EH (cell line): ENCODE measurements at regions not wholly inside any gene's neighbourhood (a gene's known extent, or its start where the extent isn't known, plus 50 kb on each side); places are given as distances from the start of the nearest gene placed in this dataset.

Experiments
- DNase-seq: peaks from one replicate; pipeline ENCODE4 v3.0.0-alpha.2; 2015; ENCODE audit warnings: low read depth

DNA sequence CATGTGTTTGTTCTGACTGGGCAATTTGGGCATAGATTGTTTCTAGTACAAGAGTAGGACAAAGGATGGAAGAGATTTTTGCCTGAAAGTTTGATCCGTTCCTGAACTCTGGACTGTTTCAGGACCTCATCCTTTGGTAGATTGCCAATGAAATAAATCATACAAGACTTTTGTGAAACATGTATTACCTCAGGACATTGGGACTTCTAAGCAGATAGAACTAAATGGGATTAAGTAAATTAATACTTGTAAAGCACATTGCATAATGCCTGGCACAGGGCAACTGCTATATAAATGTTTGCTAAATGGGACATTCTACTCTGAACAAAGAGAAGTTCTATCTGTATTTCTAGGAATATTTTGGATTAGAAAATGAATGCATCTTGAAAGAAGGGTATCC, 164.8 kb upstream of the RPS6KA3 start:
- DNase-seq: no peak

DNA sequence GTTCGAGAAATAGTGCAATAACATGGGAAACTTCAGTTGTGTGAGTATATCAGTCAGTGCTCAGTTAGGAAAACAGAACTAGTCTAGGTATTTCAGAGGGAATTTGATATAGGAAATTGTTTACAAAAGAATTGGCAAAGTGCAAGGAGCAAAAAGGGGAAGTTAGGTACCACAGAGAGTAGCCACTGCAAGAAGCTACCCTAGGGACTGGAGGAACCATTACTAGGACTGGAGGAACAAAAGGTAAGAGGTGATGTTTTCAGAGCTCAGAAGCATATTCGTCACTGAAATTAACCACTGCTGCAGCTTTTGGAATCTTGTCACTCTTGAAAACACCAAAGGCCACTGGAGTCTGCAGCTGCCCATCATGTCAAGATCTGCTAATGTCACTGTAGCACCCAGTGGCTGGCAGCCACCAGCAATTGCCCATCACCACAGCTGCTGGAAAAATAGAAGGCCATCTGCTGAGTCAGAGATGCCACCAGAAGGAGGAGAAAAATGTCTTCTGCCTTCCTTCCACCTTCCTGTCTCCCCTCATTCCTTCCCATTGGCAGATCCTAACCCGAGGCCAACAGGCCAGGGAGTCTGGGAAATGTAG, 160.6 kb upstream of the RPS6KA3 start:
- no peak for DNase-seq

DNA sequence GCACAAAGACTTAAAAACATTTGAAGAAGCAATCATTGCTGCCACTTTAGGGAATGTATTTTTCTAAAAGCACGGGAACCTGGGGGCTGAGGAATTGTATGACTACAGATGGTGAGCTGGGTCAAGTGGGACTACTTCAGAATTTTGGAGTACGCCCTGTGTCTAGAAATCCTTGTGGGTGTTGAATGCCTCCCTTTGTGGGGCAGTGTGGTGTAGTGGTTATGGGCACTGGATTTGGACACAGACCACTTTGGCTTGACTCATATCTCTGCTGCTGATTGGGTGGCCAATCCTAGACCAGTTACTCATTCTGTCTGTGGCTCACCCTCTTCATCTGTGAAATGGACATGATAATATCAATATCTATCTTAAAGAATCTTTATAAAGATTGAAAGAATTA, 155.0 kb upstream of the RPS6KA3 start:
- DNase-seq: no peak

DNA sequence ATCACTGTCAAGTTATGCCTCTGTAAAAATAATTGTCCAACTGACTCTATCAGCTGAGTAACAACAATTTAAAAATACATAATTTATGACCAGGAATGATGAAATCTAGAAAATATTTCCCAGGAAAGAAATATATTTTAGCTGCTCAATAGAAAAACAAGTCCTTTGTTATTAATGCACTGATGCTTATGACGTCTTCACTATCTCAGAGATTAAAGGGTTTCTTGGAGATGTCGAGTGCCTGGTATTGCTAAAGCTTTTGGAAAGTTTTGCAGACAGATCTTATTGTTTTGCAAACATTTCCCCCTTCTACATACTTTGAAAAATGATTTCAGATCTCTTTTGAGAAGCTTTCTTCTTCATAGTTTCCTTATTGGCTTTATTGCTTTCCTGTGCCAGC, 154.6 kb upstream of the RPS6KA3 start:
- DNase-seq: no peak

DNA sequence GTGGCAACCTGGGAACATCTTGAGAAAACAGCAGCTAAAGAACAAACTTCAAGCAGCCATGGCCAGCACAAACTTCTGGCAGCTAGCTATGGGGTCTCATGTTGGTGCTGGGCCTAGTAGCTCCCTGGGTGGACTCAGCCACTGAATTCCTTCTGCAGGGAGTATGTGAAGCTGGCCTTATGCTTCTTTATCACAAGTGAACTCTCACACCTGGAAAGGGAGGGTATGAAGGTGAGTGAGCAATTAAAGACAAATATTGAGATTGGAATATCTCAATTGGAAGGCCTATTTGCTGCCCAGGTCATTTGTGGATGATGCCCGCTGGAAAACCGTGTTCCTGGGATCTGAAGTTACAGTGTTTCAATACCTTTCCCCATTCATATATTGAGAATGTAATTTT, 153.3 kb upstream of the RPS6KA3 start:
- no peak for DNase-seq

DNA sequence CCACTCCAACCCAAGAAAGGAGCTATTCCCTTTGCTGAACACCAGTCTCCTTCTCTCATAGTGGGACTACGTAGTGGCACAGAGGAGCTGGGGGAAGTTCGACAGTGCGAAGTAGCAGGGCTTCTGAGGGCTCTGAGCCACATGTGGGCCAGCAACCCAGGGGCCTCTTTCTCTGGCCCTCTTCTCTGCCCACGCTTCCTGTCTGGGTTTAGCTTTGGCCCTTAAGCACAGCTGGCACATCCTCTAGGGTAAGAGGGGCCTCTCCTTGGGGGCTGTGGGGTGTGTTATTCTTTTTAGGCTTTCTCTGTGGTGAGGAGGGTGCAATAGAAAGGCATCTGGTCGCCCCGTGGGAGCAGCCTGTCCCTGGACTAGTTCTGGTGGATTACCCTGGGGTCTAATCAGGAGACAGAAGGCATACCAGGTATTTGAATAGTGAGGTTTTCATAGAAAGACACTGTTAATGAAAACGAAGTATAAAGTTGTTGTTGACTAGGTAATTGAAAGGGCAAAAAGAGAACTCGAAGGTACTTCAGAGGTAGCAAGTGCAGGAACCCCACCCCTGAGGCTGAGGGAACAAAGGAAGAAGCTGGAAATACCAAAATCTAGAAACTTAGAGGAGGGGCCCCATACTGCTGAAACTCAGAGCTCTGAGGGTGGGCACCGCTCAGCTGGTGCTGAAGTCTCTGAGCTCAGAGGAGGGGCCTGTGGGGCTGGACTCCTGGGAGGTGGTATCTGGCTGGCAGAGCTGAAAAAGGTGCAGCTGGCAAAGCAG, 151.9 kb upstream of the RPS6KA3 start:
- no peak for DNase-seq

DNA sequence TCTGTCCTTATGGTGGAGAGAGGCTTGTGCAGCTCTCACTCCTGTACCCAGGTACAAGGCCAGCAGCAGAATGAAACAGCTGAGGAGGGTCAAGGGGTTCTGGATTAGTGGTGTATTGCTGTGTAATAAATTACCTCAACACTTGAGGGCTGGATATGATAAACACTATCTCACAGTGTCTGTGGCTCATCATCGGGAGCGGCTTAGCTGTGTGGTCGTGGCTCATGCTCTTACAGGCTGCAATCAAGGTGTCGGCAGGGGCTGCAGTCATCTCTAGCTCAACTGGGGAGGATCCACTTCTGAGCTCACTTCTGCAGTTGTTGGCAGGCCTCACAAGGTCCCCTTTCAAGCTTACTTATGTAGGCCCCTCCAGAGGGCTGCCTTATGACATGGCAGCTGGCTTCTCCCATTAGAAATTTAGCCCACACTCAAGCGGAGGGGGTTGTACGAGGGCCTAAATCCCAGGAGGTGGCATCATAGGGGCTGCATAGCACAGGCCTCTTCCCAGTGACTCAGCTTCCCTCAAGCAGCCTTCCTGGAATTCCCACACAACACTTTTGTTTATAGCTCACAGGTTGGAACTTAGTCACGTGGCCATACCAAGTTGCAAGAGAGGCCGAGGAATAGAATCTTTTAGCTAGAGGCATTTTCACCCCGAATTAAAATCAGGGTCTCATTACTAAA, 148.2 kb upstream of the RPS6KA3 start:
- DNase-seq: peak; percentile 3

DNA sequence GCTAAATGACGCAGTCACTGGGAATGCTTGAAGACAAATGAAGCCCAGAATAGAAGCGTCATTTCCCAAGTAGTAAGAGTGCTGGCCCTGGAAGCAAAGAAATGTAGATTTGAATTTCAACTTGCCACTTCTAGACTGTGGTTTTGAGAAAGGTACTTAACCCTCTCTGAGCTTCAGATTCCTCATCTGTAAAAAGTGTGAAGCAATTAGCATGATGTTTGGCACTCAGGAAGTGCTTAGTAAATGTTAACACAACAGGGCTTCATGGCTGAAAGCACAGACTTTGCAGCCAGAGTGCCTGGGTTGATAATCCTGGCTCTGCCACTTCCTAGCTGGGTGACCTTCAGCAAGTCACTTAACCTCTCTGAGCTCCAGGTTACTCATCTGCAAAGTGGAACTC, 147.4 kb upstream of the RPS6KA3 start:
- no peak for DNase-seq

DNA sequence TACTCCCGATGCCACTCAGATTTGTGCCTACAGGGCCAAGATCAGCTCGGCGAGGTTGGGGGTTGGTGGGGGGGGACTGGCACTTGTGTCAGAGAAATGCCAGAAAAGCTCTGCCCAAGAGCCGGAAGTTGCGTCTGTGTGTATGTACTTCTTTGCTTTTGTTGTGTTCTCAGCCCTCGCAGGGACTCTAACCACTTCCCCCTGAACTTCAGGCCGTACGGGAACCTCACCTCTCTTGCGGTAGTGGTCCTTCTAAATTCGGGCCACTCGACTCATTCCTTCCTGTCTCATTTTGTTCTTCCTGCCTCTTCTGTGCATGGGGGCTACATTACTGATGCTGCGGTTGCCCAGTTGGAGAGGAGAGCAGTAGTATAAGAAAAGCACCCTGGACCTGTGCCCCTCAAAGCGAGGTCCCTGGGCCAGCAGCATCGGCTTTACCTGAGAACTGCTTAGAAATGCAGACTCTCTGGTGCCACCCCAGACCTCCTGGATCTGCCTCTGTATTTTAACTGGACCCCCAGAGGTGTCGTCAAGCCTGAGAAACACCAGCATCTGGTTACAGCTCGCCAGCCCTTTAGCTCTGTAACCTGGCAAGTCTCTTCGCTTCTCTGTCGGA, 146.3 kb upstream of the RPS6KA3 start:
- no peak for DNase-seq

DNA sequence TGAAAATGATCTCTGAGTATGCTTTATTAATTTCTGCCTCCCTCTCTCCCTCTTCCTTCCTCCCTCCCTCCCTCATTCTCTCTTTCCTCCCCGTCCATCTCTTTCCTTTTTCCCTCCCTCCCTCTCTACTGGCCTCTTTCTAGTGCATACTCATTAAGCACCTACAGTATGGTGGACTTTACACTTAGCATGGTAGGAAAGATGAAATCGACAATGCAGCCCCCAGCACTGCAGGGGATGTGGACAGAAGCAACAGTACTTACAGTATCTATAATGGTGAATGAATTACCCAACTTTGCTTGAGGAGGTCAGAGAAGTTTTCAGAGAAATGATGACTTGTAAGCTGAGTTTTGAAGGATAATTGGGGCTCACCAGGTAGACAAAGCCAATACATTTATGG, 143.8 kb upstream of the RPS6KA3 start:
- DNase-seq: no peak

DNA sequence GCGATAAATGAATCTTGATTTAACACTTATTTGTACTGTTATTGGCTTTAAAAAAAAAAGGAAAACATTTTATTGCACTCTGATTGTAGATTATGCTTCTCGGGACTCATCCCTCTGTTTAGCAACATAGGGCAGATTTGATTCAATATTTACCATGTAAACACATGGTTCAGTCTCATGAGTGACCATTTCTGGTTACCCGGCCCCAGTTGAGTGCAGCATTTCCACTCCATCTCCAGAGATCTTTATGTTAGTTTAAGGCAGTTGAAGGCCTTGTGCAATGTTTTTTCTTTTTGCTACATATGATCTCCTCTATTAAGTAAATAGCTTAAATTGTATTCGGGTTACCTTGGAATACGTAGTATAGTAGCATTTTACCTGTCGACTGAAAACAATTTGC, 143.3 kb upstream of the RPS6KA3 start:
- DNase-seq: no peak

DNA sequence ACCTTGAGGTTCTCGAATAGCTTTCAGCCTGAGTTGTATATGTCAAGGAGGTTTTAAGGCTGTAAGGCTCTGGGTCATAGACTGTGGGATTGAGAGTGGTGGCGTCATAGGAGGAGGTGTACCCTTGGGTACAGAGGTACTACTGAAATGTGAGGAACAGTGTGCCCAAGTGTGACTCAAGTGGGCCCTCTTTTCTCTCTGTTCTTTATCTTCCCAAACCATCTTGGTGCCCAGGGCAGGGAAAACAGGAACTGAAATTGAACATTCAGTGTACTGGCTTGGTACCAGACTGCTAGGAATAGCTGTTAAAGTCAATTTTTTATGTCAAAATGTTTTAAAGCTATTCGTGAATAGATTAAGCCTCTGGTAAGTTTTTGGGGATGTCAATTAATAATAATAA, 136.2 kb upstream of the RPS6KA3 start:
- no peak for DNase-seq

DNA sequence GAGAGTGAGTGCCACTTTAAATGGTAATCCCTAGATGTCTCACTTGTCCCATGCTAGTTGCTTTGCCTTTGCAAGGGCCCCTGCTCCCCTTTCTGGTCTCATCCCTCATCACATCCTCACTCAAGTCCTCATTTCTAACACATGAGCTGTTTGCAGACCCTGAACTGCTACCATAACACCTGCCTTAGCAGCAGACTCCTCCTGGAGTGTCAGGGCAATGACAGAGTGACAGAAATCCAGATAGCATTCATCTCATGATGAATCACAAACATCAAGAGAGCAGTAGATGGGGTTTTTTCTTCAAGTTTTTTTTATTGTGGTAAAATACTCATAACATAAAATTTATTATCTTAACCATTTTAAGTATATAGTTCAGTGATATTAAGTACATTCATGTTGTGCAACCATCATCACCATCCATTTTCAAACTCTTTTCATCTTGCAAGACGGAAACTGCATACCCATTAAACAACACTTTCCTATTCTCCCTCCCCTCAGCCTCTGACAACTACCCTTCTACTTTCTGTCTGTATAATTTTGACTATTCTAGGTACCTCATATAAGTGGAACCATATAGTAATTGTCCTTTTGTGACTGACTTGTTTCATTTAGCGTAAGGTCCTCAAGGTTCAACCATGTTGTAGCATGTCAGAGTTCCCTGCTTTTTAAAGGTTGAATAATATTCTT, 133.2 kb upstream of the RPS6KA3 start:
- no peak for DNase-seq

DNA sequence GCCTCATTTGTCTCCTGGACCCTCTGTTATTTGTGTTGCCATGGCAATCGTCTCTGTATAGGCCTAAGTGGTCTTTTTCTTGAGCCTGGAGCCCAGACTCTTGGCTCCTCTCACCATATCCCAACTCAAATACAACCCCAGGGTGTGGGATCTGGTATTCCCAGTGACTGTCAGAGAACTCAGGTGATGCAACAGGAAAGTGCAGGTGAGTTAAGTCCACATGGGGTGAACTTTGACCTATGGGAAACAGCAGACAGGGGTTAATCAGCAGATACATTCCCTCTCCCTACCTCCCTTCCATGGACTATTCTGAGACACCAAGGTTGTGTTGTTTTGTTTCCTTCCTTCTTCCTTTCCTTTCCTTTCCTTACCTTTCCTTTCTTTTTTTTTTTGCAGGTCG, 130.9 kb upstream of the RPS6KA3 start:
- no peak for DNase-seq

DNA sequence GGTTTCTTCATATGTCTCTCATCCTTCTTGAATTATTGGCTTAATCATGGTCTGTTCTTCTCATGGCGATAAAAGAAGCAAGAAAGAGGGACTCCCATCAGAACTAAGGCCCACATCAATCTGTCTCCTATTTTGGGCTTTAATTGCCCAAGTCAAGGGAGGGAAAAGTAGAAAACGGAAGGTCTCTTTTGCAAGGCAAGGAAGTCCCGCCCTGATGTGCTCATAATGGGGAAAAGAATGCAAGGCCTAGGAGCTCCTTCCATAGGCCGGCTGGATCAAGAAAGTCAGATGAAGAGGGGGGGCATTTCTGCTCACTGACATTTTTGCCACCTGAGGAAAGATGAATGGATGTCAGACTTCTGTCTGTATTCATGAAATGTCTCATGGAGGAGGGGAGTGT, 127.7 kb upstream of the RPS6KA3 start:
- no peak for DNase-seq

DNA sequence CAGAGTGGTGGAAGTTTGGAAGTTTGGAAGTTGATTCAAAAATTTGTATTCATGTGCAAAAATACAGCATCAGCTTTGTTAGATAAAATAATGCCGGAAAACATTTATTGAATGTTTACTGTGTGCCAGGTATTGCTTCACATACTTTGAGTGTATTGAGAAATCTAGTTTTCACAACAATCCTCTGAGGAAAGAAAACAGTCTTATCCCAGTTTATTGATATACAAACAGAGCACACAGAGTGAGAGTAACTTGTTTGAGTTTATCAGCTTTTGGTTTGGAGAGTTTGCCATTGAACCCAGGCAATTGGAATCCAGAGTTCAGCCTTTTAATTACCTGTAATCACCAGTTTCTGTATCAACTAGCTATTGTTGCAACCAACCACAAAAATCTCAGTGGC, 127.2 kb upstream of the RPS6KA3 start:
- DNase-seq: no peak

DNA sequence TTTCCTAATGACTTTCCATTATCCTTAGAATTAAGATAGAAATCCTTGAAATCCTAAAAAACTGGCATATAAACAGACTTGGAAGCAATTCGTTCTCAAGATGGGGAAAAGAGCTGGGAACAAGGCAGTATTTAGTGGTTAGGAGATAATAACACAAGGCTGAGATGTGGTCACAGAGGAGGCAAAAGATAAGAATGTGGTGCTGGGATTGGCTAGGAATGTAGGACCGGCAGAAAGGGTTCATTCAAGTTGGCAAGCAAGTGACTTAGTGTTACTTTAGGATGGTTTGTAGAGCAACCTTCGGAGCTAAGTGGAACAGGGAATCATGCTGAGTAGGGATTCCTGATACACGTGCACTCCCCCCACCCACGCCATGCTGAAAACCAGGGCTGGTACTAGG, 121.9 kb upstream of the RPS6KA3 start:
- DNase-seq: no peak

DNA sequence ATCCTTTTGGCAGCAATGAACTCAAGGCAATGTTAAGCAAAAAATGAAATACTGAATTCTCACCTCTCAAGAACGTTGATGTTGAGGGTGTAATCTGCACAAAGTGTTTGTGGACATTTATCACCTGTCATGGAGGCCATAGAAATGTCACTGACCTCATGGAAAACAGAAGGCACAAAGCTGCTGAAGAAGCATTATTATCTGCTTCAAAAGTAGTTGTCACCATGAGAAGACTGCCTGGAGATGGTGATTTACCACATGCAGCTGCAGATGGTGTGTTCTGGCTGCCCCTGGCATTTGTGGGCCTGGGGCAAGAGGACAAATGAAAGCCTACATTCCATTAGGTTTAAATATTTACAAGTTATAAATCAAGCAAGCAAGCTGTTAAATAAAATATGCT, 116.8 kb upstream of the RPS6KA3 start:
- no peak for DNase-seq

DNA sequence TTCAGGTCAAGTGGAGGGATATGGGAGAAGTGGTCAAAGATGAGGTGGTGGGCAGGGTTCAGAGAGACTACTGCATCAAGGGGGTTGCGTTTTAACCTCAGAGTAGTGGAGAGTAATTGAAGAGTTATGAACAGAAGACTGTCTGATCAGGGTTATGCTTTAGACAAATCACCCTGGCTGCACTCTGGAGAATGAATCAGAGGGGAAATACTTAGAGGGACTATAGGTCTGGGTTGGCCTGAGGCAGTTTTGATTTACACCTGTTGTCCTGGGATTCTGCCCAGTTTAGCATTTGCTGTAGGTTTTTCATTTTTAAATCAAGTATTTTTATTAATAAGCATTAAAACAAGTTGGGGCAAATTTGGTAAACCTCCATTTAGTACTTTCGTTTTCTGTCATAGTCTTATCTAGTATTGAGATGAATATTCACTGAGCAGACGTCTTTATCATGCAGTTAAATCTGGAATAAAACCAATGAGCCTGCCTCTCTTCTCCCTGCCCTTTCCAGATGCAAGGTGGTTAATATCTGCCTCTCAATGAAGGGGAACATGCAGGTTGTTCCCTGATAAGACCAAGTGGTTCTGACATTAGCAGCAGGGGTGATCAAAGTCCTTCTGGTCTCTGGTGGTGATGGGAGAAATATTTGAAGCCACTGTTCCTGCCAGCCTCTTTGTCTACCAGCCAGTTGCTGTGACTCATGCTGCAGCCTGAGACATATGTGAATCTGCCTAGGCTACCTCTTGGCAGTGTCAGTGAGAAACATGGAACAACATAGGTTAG, 116.0 kb upstream of the RPS6KA3 start:
- no peak for DNase-seq

DNA sequence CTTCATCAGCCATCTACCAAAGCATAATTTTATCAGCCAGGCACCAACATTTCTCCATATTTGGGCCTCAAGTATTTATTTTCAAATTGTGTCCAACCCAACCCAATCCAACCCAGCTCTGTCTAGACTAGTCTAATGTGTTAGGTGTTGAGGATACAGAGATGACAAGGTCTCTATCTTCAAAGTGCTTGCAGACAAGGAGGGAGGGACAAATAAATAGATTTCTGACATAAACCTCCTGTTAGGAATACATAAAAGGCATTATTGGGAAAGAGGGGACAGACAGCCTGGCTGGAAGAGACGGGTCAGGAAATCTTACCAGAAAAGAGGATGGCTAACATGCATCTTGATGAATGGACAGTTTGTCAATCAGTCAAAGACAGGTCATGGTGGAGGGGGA, 115.4 kb upstream of the RPS6KA3 start:
- DNase-seq: no peak

DNA sequence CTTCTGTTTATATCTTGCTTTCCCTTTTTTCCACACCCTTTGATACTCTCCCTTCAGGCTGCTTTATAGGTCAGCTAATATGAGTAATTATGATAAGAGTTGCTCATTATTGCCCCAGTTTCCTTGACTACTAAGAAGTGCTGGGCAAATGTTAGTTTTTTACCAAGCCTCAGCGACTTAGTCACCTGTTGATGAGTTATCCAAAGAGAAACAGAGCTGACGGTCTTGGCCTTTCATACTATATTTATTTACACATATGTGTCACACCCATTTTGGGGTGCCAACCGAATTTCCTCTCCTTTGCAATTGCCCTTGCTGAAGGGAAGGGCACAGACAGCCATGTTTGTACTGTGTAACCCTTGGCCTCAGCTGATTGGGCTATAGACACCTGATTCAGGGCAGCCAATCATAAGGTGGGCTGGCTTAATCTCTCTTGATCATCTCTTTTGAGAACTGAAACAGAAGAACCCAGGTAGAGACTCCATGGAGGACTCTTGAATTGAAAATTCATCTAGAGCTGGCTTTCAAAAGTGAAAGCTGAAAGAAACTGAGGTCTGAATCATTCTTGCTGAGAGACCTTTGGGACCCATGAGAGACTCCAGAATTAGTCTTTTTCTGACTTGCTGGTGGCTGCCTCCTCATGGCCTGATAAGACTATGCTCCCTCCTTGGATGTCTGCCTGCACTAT, 111.7 kb upstream of the RPS6KA3 start:
- DNase-seq: no peak
